Upper lobe of left lung (tissue), 6 donors: ENCODE measurements at regions not wholly inside any gene's neighbourhood (a gene's known extent, or its start where the extent isn't known, plus 50 kb on each side); places are given as distances from the start of the nearest gene placed in this dataset.
"Not testable (repeated sequence)": the region's sequence is repeated elsewhere in the genome, so short reads cannot be mapped to it uniquely, and the experiment has no call there.

ENCODE experiments used
- ATAC-seq, 2 donors: fragments of 200-7000 bp; cut with Tn5 transposase; one replicate each; pipeline ENCODE4 v1.9.1; 2022; ENCODE audit warnings: mild to moderate bottlenecking in 2 of 2, moderate library complexity in 2 of 2; ENCODE audit not compliant: low FRiP score in 2 of 2
- DNase-seq, 2 donors: peaks; one replicate each; pipeline ENCODE4 v3.0.0-alpha.2; 2019 to 2020
- H3K27ac ChIP-seq, 4 donors: fragments of 200-600 bp; sonication (generic); one replicate each; pipeline ENCODE4 v1.5.1; 2016 to 2019
- H3K27me3 ChIP-seq, 4 donors: fragments of 200-600 bp; sonication (generic); one replicate each; pipeline ENCODE4 v1.5.1; 2017 to 2019
- H3K36me3 ChIP-seq, 4 donors: fragments of 200-600 bp; sonication (generic); one replicate each; pipeline ENCODE4 v1.5.1; 2016 to 2019
- H3K4me1 ChIP-seq, 4 donors: fragments of 200-600 bp; sonication (generic); one replicate each; pipeline ENCODE4 v1.5.1; 2018 to 2019
- H3K4me3 ChIP-seq, 4 donors: fragments of 200-600 bp; sonication (generic); one replicate each; pipeline ENCODE4 v1.5.1; 2017 to 2019; ENCODE audit warnings: mild to moderate bottlenecking in 2 of 4, moderate library complexity in 1 of 4
- H3K9me3 ChIP-seq, 4 donors: fragments of 200-600 bp; sonication (generic); one replicate each; pipeline ENCODE4 v1.5.1; 2018 to 2019
- CTCF ChIP-seq, 6 experiments: fragments of 450-650 bp in 4 of 6; fragments of 200-600 bp in 2 of 6; sonication (generic) in 2 of 6; IDR thresholded peaks; one replicate each; pipeline ENCODE4 v1.5.1; 2016 to 2019; ENCODE audit warnings: antibody characterized with exemption in 6 of 6
- EP300 ChIP-seq, 4 donors: sonication (generic); formaldehyde crosslinking; IDR thresholded peaks; one replicate each; pipeline ENCODE4 v1.5.1; 2017; ENCODE audit warnings: antibody characterized with exemption in 4 of 4, control low read depth in 2 of 4
- POLR2A ChIP-seq, 4 donors: fragments of 450-650 bp; IDR thresholded peaks; one replicate each; pipeline ENCODE4 v1.5.1; 2016 to 2017; ENCODE audit warnings: antibody characterized with exemption in 4 of 4, mild to moderate bottlenecking in 2 of 4
- POLR2AphosphoS5 ChIP-seq, 2 donors: sonication (generic); formaldehyde crosslinking; IDR thresholded peaks; one replicate each; pipeline ENCODE4 v1.5.1; 2017; ENCODE audit warnings: antibody characterized with exemption in 2 of 2
- WGBS, 2 donors: methylation state at CpG; one replicate each; pipeline ENCODE4 v1.1.5; 2017 to 2018; 5-methylcytosine and 5-hydroxymethylcytosine counted together
- donor health status: DM: no; HTN: no; CAD: no; lungs with moderate emphysema.
- donor health status: DM: no; HTN: yes; CAD: no; lungs with severe emphysema.

GRCh38 chr16:85515830-85516397, 97.2 kb upstream of the GSE1 start:
- Histone ChIP-seq H3K4me1 (peaks cover 30 to 36% (median 34%) of the 10 kb centered on the region in 4 donors), H3K27ac (peak overlapping the region; percentile 82 to 89 (median 86)), H3K36me3 (no peaks in the 10 kb centered on the region), H3K27me3 (no peaks in the 10 kb centered on the region), H3K4me3 (no peak overlapping the region), H3K9me3 (no peaks in the 10 kb centered on the region)
- peak in 1 of 2 donors; percentile 87 for DNase-seq
- TF ChIP-seq CTCF (IDR thresholded peaks at IDR 0.05) (no peak), EP300 (IDR thresholded peaks at IDR 0.05) (no peak), POLR2AphosphoS5 (IDR thresholded peaks at IDR 0.05) (peak in 1 of 2 donors; percentile 9)
- WGBS, 2 donors = 64 to 76% methylated on average over 11 to 12 of the region's 12 CpGs
- peak; percentile 24 to 37 for ATAC-seq

GRCh38 chr16:85517154-85517553, 96.0 kb upstream of the GSE1 start:
- Histone ChIP-seq H3K27ac (peak overlapping the region in 1 of 4 donors; percentile 83), H3K9me3 (no peaks in the 10 kb centered on the region), H3K4me1 (peaks cover 40 to 48% (median 46%) of the 10 kb centered on the region in 4 donors), H3K27me3 (no peaks in the 10 kb centered on the region), H3K36me3 (no peaks in the 10 kb centered on the region), H3K4me3 (no peak overlapping the region)
- TF ChIP-seq CTCF (IDR thresholded peaks at IDR 0.05) (no peak), POLR2AphosphoS5 (IDR thresholded peaks at IDR 0.05) (no peak), POLR2A (IDR thresholded peaks at IDR 0.05) (no peak), EP300 (IDR thresholded peaks at IDR 0.05) (no peak)
- ATAC-seq (no peak), DNase-seq (no peak)
- WGBS, 2 donors = 90 to 100% methylated on average over 2 to 7 of the region's 7 CpGs

- Histone ChIP-seq H3K27me3 (no peaks in the 10 kb centered on the region), H3K4me3 (no peak overlapping the region), H3K4me1 (peaks cover 41 to 53% (median 51%) of the 10 kb centered on the region in 4 donors), H3K9me3 (no peaks in the 10 kb centered on the region), H3K27ac (no peak overlapping the region), H3K36me3 (no peaks in the 10 kb centered on the region)
- 71 to 93% methylated on average over 27 to 33 of the region's 38 CpGs for WGBS, 2 donors
- TF ChIP-seq EP300 (IDR thresholded peaks at IDR 0.05) = no peak
- TF ChIP-seq CTCF (IDR thresholded peaks at IDR 0.05) = no peak
- TF ChIP-seq POLR2A (IDR thresholded peaks at IDR 0.05) = no peak
- TF ChIP-seq POLR2AphosphoS5 (IDR thresholded peaks at IDR 0.05) = no peak
- no peak for DNase-seq
- no peak for ATAC-seq
These were observed 95.5 kb upstream of the GSE1 start for GRCh38 chr16:85517563-85518179.

- no peaks in the 10 kb centered on the region for H3K27me3 ChIP-seq
- ATAC-seq = no peak
- TF ChIP-seq EP300 (IDR thresholded peaks at IDR 0.05) (no peak), POLR2A (IDR thresholded peaks at IDR 0.05) (no peak), POLR2AphosphoS5 (IDR thresholded peaks at IDR 0.05) (no peak), CTCF (IDR thresholded peaks at IDR 0.05) (no peak)
- H3K27ac ChIP-seq = no peak overlapping the region
- 87 to 89% methylated on average over 9 to 17 of the region's 17 CpGs for WGBS, 2 donors
- peaks cover 50 to 59% (median 57%) of the 10 kb centered on the region in 4 donors for H3K4me1 ChIP-seq
- no peak for DNase-seq
- H3K9me3 ChIP-seq = no peaks in the 10 kb centered on the region
- H3K36me3 ChIP-seq = no peaks in the 10 kb centered on the region
- H3K4me3 ChIP-seq = no peak overlapping the region
These were observed 94.6 kb upstream of the GSE1 start for GRCh38 chr16:85518398-85519049.

- peaks cover 51 to 59% (median 57%) of the 10 kb centered on the region in 4 donors for H3K4me1 ChIP-seq
- not testable (repeated sequence) for ATAC-seq
- WGBS, 2 donors = 74 to 75% methylated on average over 4 to 5 of the region's 5 CpGs
These were observed 94.1 kb upstream of the GSE1 start for GRCh38 chr16:85519050-85519440.

More at GRCh38 chr16:85519050-85519440, 94.1 kb upstream of the GSE1 start:
- DNase-seq, H3K36me3 ChIP-seq, H3K4me3 ChIP-seq, H3K9me3 ChIP-seq, H3K27ac ChIP-seq, H3K27me3 ChIP-seq: not testable (repeated sequence)
